Breast epithelium (tissue), 3 donors: ENCODE measurements at regions not wholly inside any gene's neighbourhood (a gene's known extent, or its start where the extent isn't known, plus 50 kb on each side); places are given as distances from the start of the nearest gene placed in this dataset.

Source experiments
- POLR2AphosphoS5 ChIP-seq, 3 donors: sonication (generic); formaldehyde crosslinking; IDR thresholded peaks; one replicate each; pipeline ENCODE4 v1.6.1; 2017; ENCODE audit warnings: antibody characterized with exemption in 3 of 3
- TF ChIP-seq, protein P1 (sequence below), 3 donors: fragments of 450-650 bp; IDR thresholded peaks; one replicate each; pipeline ENCODE4 v1.5.1; 2016 to 2017; ENCODE audit warnings: antibody characterized with exemption in 3 of 3, mild to moderate bottlenecking in 3 of 3, moderate library complexity in 3 of 3

GRCh38 chr5:123763201-123763600, 251.2 kb downstream of the CSNK1G3 start:
- no peak for TF ChIP-seq POLR2AphosphoS5 (IDR thresholded peaks at IDR 0.05)
- TF ChIP-seq, protein P1, sequence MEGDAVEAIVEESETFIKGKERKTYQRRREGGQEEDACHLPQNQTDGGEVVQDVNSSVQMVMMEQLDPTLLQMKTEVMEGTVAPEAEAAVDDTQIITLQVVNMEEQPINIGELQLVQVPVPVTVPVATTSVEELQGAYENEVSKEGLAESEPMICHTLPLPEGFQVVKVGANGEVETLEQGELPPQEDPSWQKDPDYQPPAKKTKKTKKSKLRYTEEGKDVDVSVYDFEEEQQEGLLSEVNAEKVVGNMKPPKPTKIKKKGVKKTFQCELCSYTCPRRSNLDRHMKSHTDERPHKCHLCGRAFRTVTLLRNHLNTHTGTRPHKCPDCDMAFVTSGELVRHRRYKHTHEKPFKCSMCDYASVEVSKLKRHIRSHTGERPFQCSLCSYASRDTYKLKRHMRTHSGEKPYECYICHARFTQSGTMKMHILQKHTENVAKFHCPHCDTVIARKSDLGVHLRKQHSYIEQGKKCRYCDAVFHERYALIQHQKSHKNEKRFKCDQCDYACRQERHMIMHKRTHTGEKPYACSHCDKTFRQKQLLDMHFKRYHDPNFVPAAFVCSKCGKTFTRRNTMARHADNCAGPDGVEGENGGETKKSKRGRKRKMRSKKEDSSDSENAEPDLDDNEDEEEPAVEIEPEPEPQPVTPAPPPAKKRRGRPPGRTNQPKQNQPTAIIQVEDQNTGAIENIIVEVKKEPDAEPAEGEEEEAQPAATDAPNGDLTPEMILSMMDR (IDR thresholded peaks at IDR 0.05): no peak
